Endothelial cell of hepatic sinusoid (primary cell): ENCODE measurements at regions not wholly inside any gene's neighbourhood (a gene's known extent, or its start where the extent isn't known, plus 50 kb on each side); places are given as distances from the start of the nearest gene placed in this dataset.
"Not testable (repeated sequence)": the region's sequence is repeated elsewhere in the genome, so short reads cannot be mapped to it uniquely, and the experiment has no call there.

Experiments used
- in situ Hi-C: cut with HindIII; loops from 2 replicates; pipeline ENCODE4 v1.10.0; 2017; ENCODE audit warnings: low sequenced_read_pairs

DNA sequence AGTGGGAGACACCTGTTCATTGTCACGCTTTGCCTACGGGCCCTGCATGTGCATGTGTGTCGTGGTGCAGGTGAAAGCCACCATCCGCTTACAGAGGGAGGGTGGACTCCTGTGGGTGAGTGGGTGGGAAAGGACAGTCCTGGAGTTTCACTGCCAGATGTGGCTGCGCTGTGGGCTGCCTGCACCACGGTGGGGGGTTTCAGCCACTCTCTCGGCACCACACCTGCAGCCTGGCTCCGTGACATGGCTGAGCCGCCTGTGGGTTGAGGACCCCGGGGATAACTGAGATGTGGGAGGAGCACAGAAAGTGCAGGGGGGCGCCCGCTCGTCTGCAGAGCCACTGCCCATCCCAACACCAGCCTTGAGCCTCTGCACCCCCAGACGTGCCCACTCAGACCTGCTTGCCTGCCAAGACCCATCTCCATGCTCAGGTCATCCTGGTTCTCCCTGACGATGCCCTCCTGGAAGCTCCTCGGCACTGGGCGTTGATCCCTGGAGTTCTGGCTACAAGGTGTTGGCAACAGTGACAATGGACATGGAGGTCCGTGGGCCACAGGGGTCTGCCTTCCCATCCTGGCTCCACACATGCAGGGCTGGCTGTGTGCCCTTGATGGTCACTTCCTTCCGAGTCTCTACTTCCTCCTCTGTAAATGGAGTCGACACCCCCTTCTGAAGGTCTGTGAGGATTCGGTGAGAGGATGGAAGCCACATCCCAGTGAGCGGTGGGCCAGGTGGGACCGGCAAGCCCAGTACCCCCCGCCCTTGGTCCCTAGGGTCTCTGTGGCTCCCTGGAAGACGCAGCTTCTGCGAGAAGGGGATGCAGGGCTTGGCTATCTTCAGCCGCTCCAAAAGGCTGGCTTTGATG lies 1007.0 kb downstream of the BRD1 start:
- in situ Hi-C loops, result loop anchor here (10.0 kb wide), 1 partner anchor 1276 kb away; no protein-coding TSS in a partner anchor

GRCh38 chr22:48819961-48820360 lies 1007.7 kb downstream of the BRD1 start:
- in situ Hi-C loops, result loop anchor here (10.0 kb wide), 1 partner anchor 1275 kb away; no protein-coding TSS in a partner anchor

- in situ Hi-C loops, result no loop called here
These were observed 1008.4 kb downstream of the BRD1 start for GRCh38 chr22:48819232-48819631.

GRCh38 chr22:48817491-48817890 lies 1010.2 kb downstream of the BRD1 start:
- in situ Hi-C loops, result not testable (repeated sequence)

GRCh38 chr22:48811885-48812284 lies 1015.8 kb downstream of the BRD1 start:
- in situ Hi-C loops, result no loop called here

DNA sequence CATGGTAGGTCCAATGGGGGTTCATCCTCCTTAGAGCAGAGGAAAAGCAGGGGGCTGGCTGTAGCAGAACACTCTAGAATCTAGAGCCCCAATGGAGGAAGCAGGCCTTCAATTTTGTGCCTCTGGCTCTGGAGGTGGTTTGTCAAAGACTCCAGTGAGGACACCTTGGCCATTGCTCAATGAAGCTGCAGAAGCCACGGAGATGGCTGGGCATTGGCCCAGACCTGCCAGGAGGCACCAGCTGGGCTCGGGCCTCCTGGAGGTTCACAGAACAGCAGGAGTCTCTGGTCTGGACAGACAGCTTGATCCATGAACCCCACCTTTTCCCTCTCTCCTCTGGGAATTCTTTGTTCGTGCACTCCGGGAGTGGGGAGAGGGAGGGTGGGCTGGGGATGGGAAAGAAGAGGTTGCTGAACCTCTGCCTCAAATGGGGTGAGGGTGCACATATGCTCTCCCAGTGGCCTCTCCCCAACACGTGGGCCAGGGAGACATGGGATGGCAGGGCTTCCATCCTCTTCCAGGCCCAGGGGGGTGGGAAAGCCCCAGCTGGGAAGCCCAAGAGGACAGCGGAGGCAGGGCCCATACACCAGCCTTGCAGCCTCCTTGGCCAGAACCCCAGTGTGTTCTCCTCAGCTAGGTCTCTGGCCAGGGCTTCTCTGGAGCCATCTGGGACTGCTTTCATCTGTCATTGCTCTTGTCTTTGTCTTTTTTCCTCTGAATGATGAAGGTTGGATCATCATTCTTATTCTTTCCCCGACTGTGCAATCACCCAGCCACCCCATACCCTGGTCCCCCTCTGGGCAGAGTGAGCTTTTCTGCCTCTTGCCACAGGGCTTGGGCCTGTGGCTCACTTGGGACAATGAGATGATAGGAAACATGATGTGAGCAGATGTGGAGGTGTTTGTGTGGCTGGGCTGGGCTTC lies 1019.4 kb downstream of the BRD1 start:
- in situ Hi-C loops, result no loop called here

DNA sequence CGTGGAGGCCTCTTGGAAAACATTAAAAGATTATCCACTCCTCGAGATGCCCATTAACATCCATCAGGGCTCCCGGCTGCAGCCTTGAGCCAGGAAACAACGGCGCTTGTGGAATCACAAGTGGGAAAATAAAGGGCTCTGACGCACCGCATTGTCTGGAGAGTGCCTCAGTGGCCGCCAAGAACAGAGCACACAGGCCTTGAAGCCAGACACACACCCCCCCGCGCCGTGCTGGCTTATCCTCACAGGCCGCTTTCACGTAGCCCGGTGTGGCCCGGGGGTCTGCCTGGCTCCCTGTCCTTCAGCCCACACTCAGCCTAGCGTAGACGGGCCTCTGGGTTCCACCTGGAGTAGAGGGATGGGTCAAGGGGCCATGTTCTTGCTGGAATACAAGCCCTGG lies 1020.5 kb downstream of the BRD1 start:
- in situ Hi-C loops, result no loop called here

GRCh38 chr22:48806227-48806781 lies 1021.4 kb downstream of the BRD1 start:
- in situ Hi-C loops, result no loop called here

DNA sequence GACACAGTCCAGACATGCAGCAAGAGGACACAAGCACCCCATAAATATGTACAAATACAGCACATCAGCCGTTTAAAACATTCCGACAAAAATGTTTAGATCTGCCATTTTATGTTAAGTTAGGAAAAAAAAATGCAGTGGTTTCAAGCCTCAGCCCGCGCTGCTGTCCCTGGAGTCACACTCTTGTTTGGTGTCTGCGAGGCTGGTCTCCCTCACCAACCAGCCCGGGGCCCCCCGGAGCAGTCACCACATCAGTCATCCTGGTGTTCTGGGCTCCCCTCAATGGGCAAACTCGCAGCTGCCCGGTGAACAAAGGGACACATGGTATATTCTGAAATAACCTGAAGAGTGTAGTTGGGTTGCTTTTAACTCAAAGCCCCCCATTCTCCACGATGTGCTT lies 1022.2 kb downstream of the BRD1 start:
- in situ Hi-C loops, result no loop called here

GRCh38 chr22:48804811-48805301 lies 1022.8 kb downstream of the BRD1 start:
- in situ Hi-C loops, result no loop called here

DNA sequence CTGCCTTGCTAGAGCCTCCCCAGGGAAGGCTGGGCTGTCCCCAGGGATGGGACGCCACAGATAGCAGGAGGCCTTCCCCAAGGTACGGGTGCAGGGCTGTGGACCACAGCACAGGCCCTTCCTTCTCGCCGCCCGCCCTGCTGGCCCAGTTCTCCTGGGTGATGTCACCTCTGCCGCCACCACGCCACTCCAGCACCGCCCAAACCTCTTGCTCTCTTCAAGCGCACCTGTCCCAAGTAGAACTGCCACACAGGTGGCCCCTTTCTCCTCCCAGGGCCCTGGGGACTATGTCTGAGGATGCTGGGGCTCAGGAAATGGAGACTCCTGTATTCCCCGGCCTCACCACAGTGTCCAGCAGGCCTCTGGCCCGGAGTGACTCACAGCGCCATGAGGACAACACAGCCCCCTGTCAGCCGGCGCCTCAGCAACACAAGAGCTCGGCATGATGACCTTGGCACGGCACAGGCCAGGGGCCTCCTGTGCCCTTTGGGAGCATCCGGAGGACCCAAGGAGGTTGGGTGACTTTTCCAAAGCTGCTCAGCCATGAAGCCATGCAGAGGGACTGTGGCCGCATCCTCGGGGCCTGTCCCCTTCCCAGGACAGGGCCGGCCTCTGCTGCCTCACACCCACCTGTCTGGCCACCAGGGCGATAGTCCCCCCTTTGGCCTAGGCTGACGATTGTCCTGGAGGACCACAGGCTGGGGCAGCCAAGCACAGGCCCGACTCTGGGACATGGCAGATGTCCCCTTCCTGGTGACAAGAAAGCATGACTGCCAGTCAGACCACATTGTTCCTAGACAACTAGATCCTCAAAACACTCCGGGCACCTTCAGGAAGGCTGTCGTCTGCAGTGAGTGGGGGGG lies 1023.5 kb downstream of the BRD1 start:
- in situ Hi-C loops, result no loop called here

DNA sequence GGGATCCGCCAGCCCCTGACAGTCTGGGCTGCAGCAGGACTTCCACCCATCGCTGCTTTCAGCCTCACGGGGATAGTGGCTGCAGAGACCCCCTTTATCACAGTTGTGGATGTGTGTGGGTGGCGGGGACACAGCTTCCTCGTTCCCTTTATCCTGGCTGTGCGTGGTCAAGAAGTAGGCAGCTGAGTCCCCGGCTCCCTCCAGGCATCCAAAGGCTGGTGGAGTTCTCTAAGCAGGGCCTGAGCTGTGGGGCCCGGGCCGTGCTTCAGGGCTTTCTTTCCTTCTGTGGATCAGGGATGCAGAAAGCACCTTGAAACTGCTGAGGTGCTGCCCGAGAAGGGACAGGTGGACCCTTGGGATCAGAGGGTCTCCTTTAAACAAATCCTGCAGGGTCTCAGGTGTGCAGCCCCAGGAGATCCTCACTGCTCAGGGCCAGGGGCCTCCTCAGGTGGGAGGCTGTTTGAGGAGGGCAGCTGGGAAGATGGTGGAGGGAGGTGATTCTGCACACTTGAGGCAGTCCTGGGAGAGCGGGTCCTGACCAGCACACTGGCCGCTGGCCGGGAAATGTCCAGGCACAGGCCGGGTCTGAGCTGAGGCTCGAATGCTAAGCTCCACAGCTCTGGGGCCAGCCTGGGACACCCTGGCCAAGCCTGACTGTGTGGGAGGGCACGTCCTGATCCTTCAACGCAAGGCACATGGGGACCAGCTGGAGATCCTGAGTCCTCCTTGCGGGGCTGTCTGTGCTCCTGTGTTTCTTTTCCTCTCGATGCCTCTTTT lies 1024.3 kb downstream of the BRD1 start:
- in situ Hi-C loops, result no loop called here

GRCh38 chr22:48802576-48802975 lies 1025.1 kb downstream of the BRD1 start:
- in situ Hi-C loops, result no loop called here

DNA sequence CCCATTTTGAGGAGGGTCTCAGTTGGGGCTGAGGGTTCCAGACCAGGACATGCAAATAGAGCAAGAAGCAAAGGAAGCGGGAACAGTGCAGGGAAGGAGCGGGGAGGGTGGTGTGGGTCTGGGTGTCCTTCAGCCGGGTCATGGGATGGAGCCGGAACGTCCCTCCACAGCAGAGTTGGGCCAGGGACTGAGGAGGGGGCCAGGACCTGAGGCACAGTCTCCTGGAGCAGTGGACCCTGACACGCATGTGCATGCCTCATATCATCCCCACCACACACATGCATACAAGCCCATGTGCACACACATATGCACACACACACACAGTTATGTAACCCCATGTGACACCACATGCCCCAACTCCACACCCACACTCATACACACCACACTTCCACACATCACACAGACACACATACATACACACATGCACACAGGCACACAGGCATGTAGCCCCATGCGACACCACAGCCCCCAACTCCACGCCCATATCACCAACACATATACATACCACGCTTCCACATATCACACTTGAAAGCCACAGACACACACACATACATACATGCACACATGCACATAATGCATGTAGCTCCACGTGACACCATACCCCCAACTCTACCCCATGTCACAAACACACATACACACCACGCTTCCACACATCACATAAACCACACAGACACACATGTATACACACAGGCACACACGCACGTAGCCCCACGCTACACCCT lies 1026.6 kb downstream of the BRD1 start:
- in situ Hi-C loops, result no loop called here

GRCh38 chr22:48800036-48800885 lies 1027.4 kb downstream of the BRD1 start:
- in situ Hi-C loops, result no loop called here

DNA sequence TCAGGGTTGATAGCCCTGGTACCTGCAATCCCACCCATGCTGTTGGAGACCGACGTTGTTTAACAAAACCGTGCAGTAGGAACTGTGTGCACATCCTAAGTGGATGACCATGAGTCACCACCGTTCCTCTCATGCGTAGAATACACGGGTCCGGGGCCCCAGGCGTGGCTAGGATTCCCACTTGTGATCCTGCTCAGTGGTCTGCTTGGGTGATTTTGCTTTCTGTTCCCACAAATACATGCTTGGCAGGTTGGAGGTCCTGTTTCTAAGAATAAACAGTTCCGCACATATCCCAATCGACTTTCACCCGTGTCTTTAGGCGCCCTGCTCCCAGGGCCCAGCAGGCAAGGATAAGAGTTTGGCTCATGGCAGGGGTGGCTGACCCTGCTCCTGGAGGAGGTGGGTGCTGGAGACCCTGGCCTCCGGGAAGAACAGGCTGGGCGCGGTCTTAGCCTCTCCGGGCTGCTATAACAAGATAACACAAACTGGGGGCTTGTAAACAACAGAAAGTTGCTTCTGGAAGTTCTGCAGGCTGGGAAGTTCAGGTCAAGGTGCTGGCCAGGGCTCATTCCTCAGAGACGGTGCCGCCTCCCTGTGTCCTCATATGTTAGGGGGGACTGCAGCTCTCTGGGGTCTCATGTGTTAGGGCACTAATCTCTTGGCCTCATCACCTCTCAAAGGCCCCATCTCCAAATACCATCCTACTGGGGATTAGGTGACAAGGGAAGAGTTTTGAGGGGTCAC lies 1028.3 kb downstream of the BRD1 start:
- in situ Hi-C loops, result no loop called here
